ENCODE measurements at regions not wholly inside any gene's neighbourhood (a gene's known extent, or its start where the extent isn't known, plus 50 kb on each side); places are given as distances from the start of the nearest gene placed in this dataset.

GRCh38 chr10:130337305-130337640 lies 201.1 kb downstream of the GLRX3 start:
- no peak overlapping the region for H3K27ac ChIP-seq (ENCODE audit: insufficient read length, low read depth, low read length)
- H2BK15ac ChIP-seq (ENCODE audit: low read depth, low read length), result no peak overlapping the region
- H3K9ac ChIP-seq (ENCODE audit: extremely low read depth, insufficient read length, low read length), result no peak overlapping the region
- H2BK5ac ChIP-seq (ENCODE audit: insufficient read length, low read length), result no peak overlapping the region
- H2BK20ac ChIP-seq (ENCODE audit: low read depth, low read length, poor library complexity, severe bottlenecking), result no peak overlapping the region
- H3K27ac Mint-ChIP-seq, result no peak overlapping the region; a peak in 1 of 7 replicates
- no peak overlapping the region for H3K56ac ChIP-seq (ENCODE audit: insufficient read length, low read depth, low read length)
- no peak overlapping the region for H3K4ac ChIP-seq (ENCODE audit: low read depth, low read length)
- no peak for DNase-seq
- H3K14ac ChIP-seq (ENCODE audit: insufficient read depth, low read length), result no peak overlapping the region
- no peak overlapping the region for H4K5ac ChIP-seq (ENCODE audit: insufficient read length, low read depth, low read length)
- H3K27me3 ChIP-seq (ENCODE audit: insufficient read depth, low read length), result no peaks in the 10 kb centered on the region
- no peaks in the 10 kb centered on the region for H3K23me2 ChIP-seq (ENCODE audit: insufficient read length, low read depth, low read length, poor library complexity, severe bottlenecking)
- no peak overlapping the region for H4K8ac ChIP-seq (replicated peaks; ENCODE audit: insufficient read length, low read depth, low read length)
- H3K36me3 Mint-ChIP-seq (ENCODE audit: insufficient read depth in 1 of 3, low read depth in 3 of 3), result no peaks in the 10 kb centered on the region
- H3K27me3 Mint-ChIP-seq (ENCODE audit: low read depth), result peaks cover 10% of the 10 kb centered on the region
- no peaks in the 10 kb centered on the region for H3K79me2 ChIP-seq (ENCODE audit: insufficient read depth, low read length)
- no peak overlapping the region for H4K91ac ChIP-seq (ENCODE audit: insufficient read length, low read depth, low read length)
- H3K4me2 ChIP-seq (ENCODE audit: insufficient read depth, insufficient read length, low read length), result no peak overlapping the region
- H2BK12ac ChIP-seq (ENCODE audit: insufficient read length, low read depth, low read length), result no peak overlapping the region
- H2AFZ ChIP-seq (ENCODE audit: low read length), result no peak overlapping the region
- H3T11ph ChIP-seq (ENCODE audit: low read length), result no peak overlapping the region
- H4K20me1 ChIP-seq (ENCODE audit: control insufficient read depth, insufficient read depth, insufficient read length), result no peaks in the 10 kb centered on the region
- H3K18ac ChIP-seq (ENCODE audit: insufficient read length, low read depth, low read length), result no peak overlapping the region
- no peak overlapping the region for H2BK120ac ChIP-seq (ENCODE audit: low read depth, low read length, poor library complexity, severe bottlenecking)
- peaks cover 0 to 3% of the 10 kb centered on the region in 2 experiments; a peak in 1 of 5 replicates for H3K9me3 Mint-ChIP-seq
- H2AK5ac ChIP-seq (ENCODE audit: insufficient read length, low read length), result no peak overlapping the region
- peaks cover 2 to 7% of the 10 kb centered on the region in 2 experiments; a peak in 2 of 4 replicates for H3K4me1 Mint-ChIP-seq
- H3K9me3 ChIP-seq (ENCODE audit: control insufficient read depth, low read depth, low read length), result no peaks in the 10 kb centered on the region
- H3K4me3 Mint-ChIP-seq, result no peak overlapping the region
- no peak overlapping the region for H3K23ac ChIP-seq (ENCODE audit: insufficient read length, low read depth, low read length)
- no CpG with 5 or more reads among the region's 13 CpGs for WGBS (ENCODE audit: extremely low coverage, insufficient read length, low lambda C conversion rate)
- TF ChIP-seq, protein P1, sequence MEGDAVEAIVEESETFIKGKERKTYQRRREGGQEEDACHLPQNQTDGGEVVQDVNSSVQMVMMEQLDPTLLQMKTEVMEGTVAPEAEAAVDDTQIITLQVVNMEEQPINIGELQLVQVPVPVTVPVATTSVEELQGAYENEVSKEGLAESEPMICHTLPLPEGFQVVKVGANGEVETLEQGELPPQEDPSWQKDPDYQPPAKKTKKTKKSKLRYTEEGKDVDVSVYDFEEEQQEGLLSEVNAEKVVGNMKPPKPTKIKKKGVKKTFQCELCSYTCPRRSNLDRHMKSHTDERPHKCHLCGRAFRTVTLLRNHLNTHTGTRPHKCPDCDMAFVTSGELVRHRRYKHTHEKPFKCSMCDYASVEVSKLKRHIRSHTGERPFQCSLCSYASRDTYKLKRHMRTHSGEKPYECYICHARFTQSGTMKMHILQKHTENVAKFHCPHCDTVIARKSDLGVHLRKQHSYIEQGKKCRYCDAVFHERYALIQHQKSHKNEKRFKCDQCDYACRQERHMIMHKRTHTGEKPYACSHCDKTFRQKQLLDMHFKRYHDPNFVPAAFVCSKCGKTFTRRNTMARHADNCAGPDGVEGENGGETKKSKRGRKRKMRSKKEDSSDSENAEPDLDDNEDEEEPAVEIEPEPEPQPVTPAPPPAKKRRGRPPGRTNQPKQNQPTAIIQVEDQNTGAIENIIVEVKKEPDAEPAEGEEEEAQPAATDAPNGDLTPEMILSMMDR (conservative IDR thresholded peaks at IDR 0.05), result no peak
- H3K79me1 ChIP-seq (ENCODE audit: insufficient read depth, low read depth, low read length, poor library complexity, severe bottlenecking), result no peaks in the 10 kb centered on the region
- no peaks in the 10 kb centered on the region for H3K4me1 ChIP-seq (ENCODE audit: insufficient read depth, low read length)

Measured in H9 (cell line).